ENCODE measurements at regions not wholly inside any gene's neighbourhood (a gene's known extent, or its start where the extent isn't known, plus 50 kb on each side); places are given as distances from the start of the nearest gene placed in this dataset.

DNA sequence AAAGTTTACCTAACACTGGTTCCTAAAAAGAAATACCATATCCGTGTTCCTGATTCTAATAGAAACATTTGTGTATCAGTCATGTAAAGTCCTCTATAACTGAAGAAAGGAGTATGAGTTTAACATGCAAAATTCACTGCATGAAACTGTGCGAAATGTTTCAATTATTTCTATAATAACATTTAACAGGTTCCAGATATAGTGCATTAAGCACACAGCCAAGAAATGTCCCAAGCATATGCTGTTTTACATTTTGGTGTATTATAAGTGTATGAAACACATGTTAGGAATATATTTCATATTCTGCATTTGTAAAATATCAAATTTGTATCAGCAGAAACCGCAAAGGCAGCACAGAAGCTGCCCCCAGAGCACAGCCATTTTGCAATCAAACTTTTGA, 764.9 kb downstream of the KCNJ2 start:
- TF ChIP-seq POLR2A (IDR thresholded peaks at IDR 0.05), result no peak
- TF ChIP-seq, protein P1, sequence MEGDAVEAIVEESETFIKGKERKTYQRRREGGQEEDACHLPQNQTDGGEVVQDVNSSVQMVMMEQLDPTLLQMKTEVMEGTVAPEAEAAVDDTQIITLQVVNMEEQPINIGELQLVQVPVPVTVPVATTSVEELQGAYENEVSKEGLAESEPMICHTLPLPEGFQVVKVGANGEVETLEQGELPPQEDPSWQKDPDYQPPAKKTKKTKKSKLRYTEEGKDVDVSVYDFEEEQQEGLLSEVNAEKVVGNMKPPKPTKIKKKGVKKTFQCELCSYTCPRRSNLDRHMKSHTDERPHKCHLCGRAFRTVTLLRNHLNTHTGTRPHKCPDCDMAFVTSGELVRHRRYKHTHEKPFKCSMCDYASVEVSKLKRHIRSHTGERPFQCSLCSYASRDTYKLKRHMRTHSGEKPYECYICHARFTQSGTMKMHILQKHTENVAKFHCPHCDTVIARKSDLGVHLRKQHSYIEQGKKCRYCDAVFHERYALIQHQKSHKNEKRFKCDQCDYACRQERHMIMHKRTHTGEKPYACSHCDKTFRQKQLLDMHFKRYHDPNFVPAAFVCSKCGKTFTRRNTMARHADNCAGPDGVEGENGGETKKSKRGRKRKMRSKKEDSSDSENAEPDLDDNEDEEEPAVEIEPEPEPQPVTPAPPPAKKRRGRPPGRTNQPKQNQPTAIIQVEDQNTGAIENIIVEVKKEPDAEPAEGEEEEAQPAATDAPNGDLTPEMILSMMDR (IDR thresholded peaks at IDR 0.05), result no peak

Measured in Peyer's patch (tissue), 4 donors.